ENCODE measurements at regions not wholly inside any gene's neighbourhood (a gene's known extent, or its start where the extent isn't known, plus 50 kb on each side); places are given as distances from the start of the nearest gene placed in this dataset.
"Not testable (repeated sequence)": the region's sequence is repeated elsewhere in the genome, so short reads cannot be mapped to it uniquely, and the experiment has no call there.

GRCh38 chr7:96827701-96828100 lies 118.1 kb upstream of the SEM1 start:
- no peak for DNase-seq (ENCODE audit: low read depth in 2 of 2)

DNA sequence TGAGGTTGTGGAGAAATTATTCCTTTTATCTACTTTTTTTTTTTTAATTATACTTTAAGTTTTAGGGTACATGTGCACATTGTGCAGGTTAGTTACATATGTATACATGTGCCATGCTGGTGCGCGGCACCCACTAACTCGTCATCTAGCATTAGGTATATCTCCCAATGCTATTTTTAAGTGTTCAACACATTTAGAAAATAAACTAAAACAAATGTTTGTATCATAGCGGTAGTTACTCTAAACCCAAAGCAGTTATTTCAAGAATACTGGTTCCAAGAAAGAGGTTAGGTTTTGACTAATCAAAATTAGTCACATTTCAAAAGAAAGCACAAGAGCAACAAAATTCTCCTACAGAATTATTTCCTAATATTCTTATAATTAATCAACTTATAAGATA lies 119.5 kb upstream of the SEM1 start:
- not testable (repeated sequence) for DNase-seq (ENCODE audit: low read depth in 2 of 2)

GRCh38 chr7:96831446-96831845 lies 121.8 kb upstream of the SEM1 start:
- no peak for DNase-seq (ENCODE audit: low read depth in 2 of 2)

- DNase-seq (ENCODE audit: low read depth in 2 of 2) = no peak
These were observed 122.5 kb upstream of the SEM1 start for GRCh38 chr7:96832092-96832662.

- no peak for DNase-seq (ENCODE audit: low read depth in 2 of 2)
These were observed 124.2 kb upstream of the SEM1 start for GRCh38 chr7:96833676-96834453.

- no peak for DNase-seq (ENCODE audit: low read depth in 2 of 2)
These were observed 126.8 kb upstream of the SEM1 start for GRCh38 chr7:96836456-96836855.

DNA sequence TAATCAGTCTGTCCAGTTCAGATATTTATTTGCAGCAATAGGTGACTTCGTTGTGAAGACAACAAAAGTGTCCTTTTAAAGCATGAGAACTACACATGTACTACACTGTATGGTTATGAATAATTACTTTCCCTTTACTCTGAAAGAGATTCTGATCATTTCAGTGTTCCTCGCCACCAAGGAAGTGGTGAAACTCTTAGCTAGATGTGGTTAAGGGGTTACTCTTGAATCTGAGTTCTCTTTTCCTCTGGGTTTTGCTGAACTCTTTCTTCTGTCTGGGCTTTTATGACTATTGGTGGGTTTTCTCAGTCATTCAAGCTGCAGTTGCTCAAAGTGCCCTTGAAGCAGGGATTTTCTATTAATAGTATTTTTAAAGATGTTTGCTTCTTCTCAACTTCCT lies 127.9 kb upstream of the SEM1 start:
- DNase-seq (ENCODE audit: low read depth in 2 of 2) = peak in 1 of 2 donors; percentile 2

DNA sequence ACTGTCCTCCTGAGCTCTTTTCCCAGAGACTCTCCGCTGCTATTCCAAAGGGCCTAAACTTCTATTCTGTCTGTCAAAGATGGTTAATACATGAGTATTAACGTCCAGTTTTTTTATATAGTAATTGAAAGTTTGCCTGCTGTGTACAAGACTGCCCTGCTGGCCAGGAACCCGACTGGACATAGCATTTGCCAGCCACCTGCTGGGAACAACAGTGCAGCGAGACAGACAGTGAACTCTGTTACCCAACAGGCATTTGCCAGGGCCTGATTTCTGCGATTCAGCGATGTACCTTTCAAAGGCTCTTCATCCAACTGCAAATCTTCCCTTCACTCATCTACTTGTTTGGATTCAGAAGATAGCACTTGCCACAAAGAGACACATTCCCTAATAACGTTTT lies 128.8 kb upstream of the SEM1 start:
- no peak for DNase-seq (ENCODE audit: low read depth in 2 of 2)

DNA sequence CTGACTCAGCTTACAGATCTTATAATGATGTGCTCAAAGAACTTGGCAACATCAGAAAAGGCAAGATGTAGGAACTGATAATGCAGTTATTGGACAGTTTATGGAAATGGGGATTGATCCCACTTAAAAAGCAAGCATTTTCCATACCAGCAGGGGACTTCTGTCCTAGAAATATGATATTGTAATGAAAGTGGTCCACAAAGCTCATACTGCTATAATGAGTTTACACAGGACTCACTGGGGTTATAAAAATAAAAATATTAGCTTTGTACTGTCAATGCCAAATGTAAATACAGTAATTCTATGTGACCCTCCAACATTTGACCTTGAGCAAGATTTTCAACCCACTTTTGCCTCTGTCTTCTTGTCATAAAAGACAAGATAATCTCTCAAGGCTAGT lies 145.5 kb upstream of the SEM1 start:
- DNase-seq (ENCODE audit: low read depth in 2 of 2) = no peak

DNA sequence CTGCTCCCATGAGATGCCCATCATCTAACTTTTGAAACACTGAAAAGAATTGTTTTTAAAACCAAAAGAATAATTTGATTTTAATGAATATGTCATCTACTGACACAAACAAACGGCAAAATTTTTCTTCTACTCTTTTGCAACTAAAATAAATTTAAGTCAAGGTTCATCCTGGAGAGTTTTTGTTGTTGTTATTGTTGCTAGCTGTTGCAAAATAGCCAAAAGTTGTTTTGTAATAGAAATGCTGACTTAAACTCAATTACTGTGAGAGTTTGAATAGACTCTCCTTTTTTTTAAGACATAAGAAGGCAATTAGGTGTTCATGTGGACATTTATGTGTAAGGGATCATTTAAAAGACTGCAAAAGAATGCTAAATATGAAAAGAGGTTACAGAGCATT lies 146.0 kb upstream of the SEM1 start:
- no peak for DNase-seq (ENCODE audit: low read depth in 2 of 2)

- no peak for DNase-seq (ENCODE audit: low read depth in 2 of 2)
These were observed 135.8 kb upstream of the DLX6 start for GRCh38 chr7:96869538-96869937.

- DNase-seq (ENCODE audit: low read depth in 2 of 2) = no peak
These were observed 135.2 kb upstream of the DLX6 start for GRCh38 chr7:96870185-96870584.

GRCh38 chr7:96870934-96871333 lies 134.4 kb upstream of the DLX6 start:
- no peak for DNase-seq (ENCODE audit: low read depth in 2 of 2)

GRCh38 chr7:96887426-96887825 lies 117.9 kb upstream of the DLX6 start:
- DNase-seq (ENCODE audit: low read depth in 2 of 2) = no peak

GRCh38 chr7:96899108-96899507 lies 106.2 kb upstream of the DLX6 start:
- no peak for DNase-seq (ENCODE audit: low read depth in 2 of 2)

- DNase-seq (ENCODE audit: low read depth in 2 of 2) = no peak
These were observed 103.4 kb upstream of the DLX6 start for GRCh38 chr7:96901822-96902445.

- no peak for DNase-seq (ENCODE audit: low read depth in 2 of 2)
These were observed 101.4 kb upstream of the DLX6 start for GRCh38 chr7:96903906-96904305.

- no peak for DNase-seq (ENCODE audit: low read depth in 2 of 2)
These were observed 94.9 kb upstream of the DLX6 start for GRCh38 chr7:96910486-96910885.

GRCh38 chr7:96915029-96915428 lies 90.3 kb upstream of the DLX6 start:
- DNase-seq (ENCODE audit: low read depth in 2 of 2) = no peak

GRCh38 chr7:96920064-96920463 lies 85.3 kb upstream of the DLX6 start:
- DNase-seq (ENCODE audit: low read depth in 2 of 2) = no peak

- DNase-seq (ENCODE audit: low read depth in 2 of 2) = no peak
These were observed 84.6 kb upstream of the DLX6 start for GRCh38 chr7:96920713-96921112.

DNA sequence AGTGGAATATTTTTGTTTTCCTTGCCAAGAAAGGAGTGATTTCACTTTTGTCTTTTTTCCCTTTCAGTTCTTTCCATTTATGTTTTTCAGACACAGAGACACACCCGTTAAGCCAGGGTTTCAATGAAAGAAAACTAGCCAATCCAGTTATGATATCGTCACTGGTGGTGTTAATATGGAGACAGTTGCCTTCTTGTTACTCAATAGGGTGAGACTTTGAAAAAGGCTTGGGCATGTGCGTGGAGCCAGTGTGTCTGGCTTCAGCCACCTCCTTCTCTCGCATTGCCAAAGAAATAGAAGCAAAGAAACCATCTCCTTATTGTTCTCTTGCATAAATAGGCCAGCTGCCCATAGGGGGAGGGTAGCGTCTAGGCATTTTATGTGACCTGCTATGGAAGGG lies 84.1 kb upstream of the DLX6 start:
- DNase-seq (ENCODE audit: low read depth in 2 of 2) = no peak

GRCh38 chr7:96921771-96922170 lies 83.6 kb upstream of the DLX6 start:
- DNase-seq (ENCODE audit: low read depth in 2 of 2) = no peak

All from stimulated activated CD8-positive, alpha-beta memory T cell treated with anti-CD3 and anti-CD28 coated beads, Interleukin-15, amount 100 ng/mL, for 48 hours (primary cell).